Endothelial cell of umbilical vein (primary cell): ENCODE measurements at regions not wholly inside any gene's neighbourhood (a gene's known extent, or its start where the extent isn't known, plus 50 kb on each side); places are given as distances from the start of the nearest gene placed in this dataset.

Experiments used
- BruUV-seq: library from RNA; stranded (reverse); fragments of 400-500 nt; replicated peaks from 2 replicates; lab custom pipeline; 2021; lab: Mats Ljungman, UMichigan
- CTCF ChIA-PET: fragments of 300-600, 350-600 bp; sonication (Branson Sonifier 250); formaldehyde crosslinking; loops from one replicate; lab custom pipeline; 2021; ENCODE audit warnings: antibody characterized with exemption, inconsistent platforms; lab: Charles Lee
- POLR2A ChIA-PET: fragments of 300-600, 350-600 bp; sonication (Branson Sonifier 250); formaldehyde crosslinking; loops from one replicate; lab custom pipeline; 2021; ENCODE audit warnings: antibody characterized with exemption, inconsistent platforms; lab: Charles Lee
- DNase-seq: peaks from one replicate; pipeline ENCODE4 v3.0.0-alpha.2; 2011; ENCODE audit warnings: low read depth, low spot score
- FAIRE-seq: peaks from 2 replicates; lab custom pipeline; 2011; peaks lifted over from hg19 to GRCh38; lab: Jason Lieb, UNC
- H2AFZ ChIP-seq: 2 replicates; pipeline ENCODE4 v1.6.0; 2012; ENCODE audit warnings: low read depth, low read length, control low read depth, inconsistent platforms
- H3K27ac ChIP-seq: 2 replicates; pipeline ENCODE4 v1.5.1; 2011; ENCODE audit warnings: low read depth, mild to moderate bottlenecking, control low read depth, low read length, moderate library complexity; ENCODE audit not compliant: insufficient read depth
- H3K27me3 ChIP-seq, 2 experiments: 2 replicates each; pipeline versions ENCODE4 v1.6.0 to v1.6.1; 2011; ENCODE audit warnings: low read length in 2 of 2, mixed read lengths in 1 of 2; ENCODE audit not compliant: control insufficient read depth in 2 of 2, insufficient read depth in 2 of 2
- H3K36me3 ChIP-seq, 2 experiments: 2 replicates in 1 of 2; 3 replicates in 1 of 2; pipeline ENCODE4 v1.5.1; 2011; ENCODE audit warnings: low read length in 2 of 2, mild to moderate bottlenecking in 1 of 2, moderate library complexity in 1 of 2; ENCODE audit not compliant: control insufficient read depth in 2 of 2, insufficient read depth in 2 of 2; ENCODE audit errors: extremely low read depth in 1 of 2
- H3K4me1 ChIP-seq: 3 replicates; pipeline ENCODE4 v1.5.1; 2011; ENCODE audit warnings: mild to moderate bottlenecking, low read length; ENCODE audit not compliant: control insufficient read depth, insufficient read depth; ENCODE audit errors: extremely low read depth
- H3K4me2 ChIP-seq: 2 replicates; pipeline ENCODE4 v1.6.1; 2011; ENCODE audit warnings: low read length, control low read depth, mixed read lengths; ENCODE audit not compliant: insufficient read depth
- H3K4me3 ChIP-seq, 3 experiments: fragments of 200-600 bp in 1 of 3; sonication (generic), shearing (Covaris generic) in 1 of 3; replicated peaks in 1 of 3; 2 replicates each; pipeline ENCODE4 v1.5.1; 2011 to 2016; ENCODE audit warnings: control low read depth in 3 of 3, low read length in 3 of 3, mild to moderate bottlenecking in 2 of 3, inconsistent platforms in 1 of 3, low read depth in 1 of 3, moderate library complexity in 1 of 3; ENCODE audit not compliant: insufficient read depth in 1 of 3
- H3K79me2 ChIP-seq: 2 replicates; pipeline ENCODE4 v1.6.0; 2012; ENCODE audit warnings: low read length, inconsistent platforms; ENCODE audit not compliant: control insufficient read depth, insufficient read depth
- H3K9ac ChIP-seq: replicated peaks from 2 replicates; pipeline ENCODE3; 2011; ENCODE audit warnings: low read length, control low read depth; ENCODE audit not compliant: insufficient read depth; ENCODE audit errors: extremely low read depth
- H3K9me1 ChIP-seq: replicated peaks from 3 replicates; pipeline ENCODE4 v1.6.0; 2011; ENCODE audit warnings: mild to moderate bottlenecking, low read length; ENCODE audit not compliant: control insufficient read depth, insufficient read depth; ENCODE audit errors: extremely low read depth
- H3K9me3 ChIP-seq: replicated peaks from 2 replicates; pipeline ENCODE4 v1.5.1; 2012; ENCODE audit warnings: low read length, inconsistent platforms; ENCODE audit not compliant: control insufficient read depth, insufficient read depth
- H4K20me1 ChIP-seq: replicated peaks from 2 replicates; pipeline ENCODE3; 2011; ENCODE audit warnings: mild to moderate bottlenecking, low read length; ENCODE audit not compliant: control insufficient read depth, insufficient read depth; ENCODE audit errors: extremely low read depth
- CTCF ChIP-seq, 2 donors: IDR thresholded peaks; 1 replicate in 1 of 2; 2 replicates in 1 of 2; pipeline ENCODE4 v1.5.1; 2011; ENCODE audit warnings: low read length in 2 of 2, mild to moderate bottlenecking in 2 of 2, moderate library complexity in 2 of 2, control low read depth in 1 of 2, inconsistent platforms in 1 of 2, low read depth in 1 of 2; ENCODE audit not compliant: insufficient read depth in 1 of 2; ENCODE audit errors: extremely low read depth in 1 of 2
- EZH2 ChIP-seq: IDR thresholded peaks from 2 replicates; pipeline ENCODE4 v1.6.1; 2012; ENCODE audit warnings: borderline replicate concordance, low read depth, mild to moderate bottlenecking, moderate library complexity, low read length, inconsistent platforms; ENCODE audit not compliant: severe bottlenecking
- FOS ChIP-seq: IDR thresholded peaks from 2 replicates; pipeline ENCODE4 v1.6.1; 2011; ENCODE audit warnings: mild to moderate bottlenecking, low read length, moderate library complexity, borderline replicate concordance; ENCODE audit not compliant: insufficient read depth
- GATA2 ChIP-seq: IDR thresholded peaks from 2 replicates; pipeline ENCODE4 v1.7.0; 2011; ENCODE audit warnings: low read depth, mild to moderate bottlenecking, moderate library complexity, mixed read lengths, low read length; ENCODE audit not compliant: insufficient read length, insufficient read depth
- JUN ChIP-seq: IDR thresholded peaks from 2 replicates; pipeline ENCODE4 v1.6.1; 2011; ENCODE audit warnings: borderline replicate concordance, low read depth; ENCODE audit not compliant: insufficient read length, insufficient read depth
- MAX ChIP-seq: IDR thresholded peaks from 2 replicates; pipeline ENCODE4 v1.6.1; 2011; ENCODE audit not compliant: insufficient read depth, insufficient read length
- MYC ChIP-seq: IDR thresholded peaks from one replicate; pipeline ENCODE4 v1.6.1; 2011; ENCODE audit warnings: mild to moderate bottlenecking, low read depth, low read length
- POLR2A ChIP-seq: IDR thresholded peaks from 2 replicates; pipeline ENCODE4 v1.6.1; 2012; ENCODE audit warnings: low read depth, mild to moderate bottlenecking, control low read depth, low read length
- POLR2AphosphoS5 ChIP-seq: IDR thresholded peaks from 2 replicates; pipeline ENCODE4 v1.6.1; 2012; ENCODE audit warnings: low read depth, mild to moderate bottlenecking, control low read depth, low read length, moderate library complexity; ENCODE audit not compliant: insufficient read depth
- dilution Hi-C: fragments of 300-500 bp; cut with MboI; formaldehyde crosslinking; loops from one replicate; pipeline ENCODE4 v1.15.0; 2019; ENCODE audit warnings: low sequenced_read_pairs; ENCODE audit not compliant: extremely low pct_ligation_motif_present
- intact Hi-C: fragments of 100-400 bp; cut with micrococcal nuclease; formaldehyde crosslinking; loops from one replicate; pipeline ENCODE4 v1.10.0; 2022

GRCh38 chr2:64344999-64345576, 108.9 kb upstream of the LGALSL start:
- Histone ChIP-seq H3K4me3 (no peak overlapping the region), H3K27ac (no peak overlapping the region), H2AFZ (no peak overlapping the region), H3K79me2 (no peaks in the 10 kb centered on the region), H3K4me2 (no peak overlapping the region), H3K9me3 (no peaks in the 10 kb centered on the region), H4K20me1 (no peaks in the 10 kb centered on the region), H3K9me1 (no peaks in the 10 kb centered on the region), H3K36me3 (no peaks in the 10 kb centered on the region), H3K9ac (no peak overlapping the region), H3K27me3 (peaks cover 10 to 14% of the 10 kb centered on the region in 2 experiments), H3K4me1 (no peaks in the 10 kb centered on the region)
- TF ChIP-seq EZH2 (no peak), GATA2 (no peak)
- BruUV-seq = no TSS peak
- DNase-seq = no peak
- FAIRE-seq = no peak
- CTCF ChIA-PET = interaction anchor here (1.5 to 1.8 kb wide), 3 partner anchors 10 to 143 kb away, joined by 3 to 7 read pairs (median 5); no protein-coding TSS in a partner anchor
- dilution Hi-C loops (no loop called here), intact Hi-C loops (no loop called here)
- POLR2A ChIA-PET = no interaction called here

- no peak overlapping the region for H3K4me2 ChIP-seq
- no peaks in the 10 kb centered on the region for H3K36me3 ChIP-seq
- BruUV-seq = no TSS peak
- dilution Hi-C loops (no loop called here), intact Hi-C loops (no loop called here)
- TF ChIP-seq MYC = no peak
- TF ChIP-seq MAX = no peak
- no peak for TF ChIP-seq GATA2
- TF ChIP-seq CTCF (IDR thresholded peaks at IDR 0.05; ENCODE audit: extremely low read depth in 1 of 2, insufficient read depth in 1 of 2, low read depth in 1 of 2, low read length in 2 of 2) = no peak
- TF ChIP-seq POLR2AphosphoS5 = no peak
- no peak for TF ChIP-seq EZH2
- no peak for TF ChIP-seq FOS
- no peak for TF ChIP-seq JUN
- no peak for TF ChIP-seq POLR2A
- no peaks in the 10 kb centered on the region for H4K20me1 ChIP-seq
- no peak overlapping the region for H2AFZ ChIP-seq
- H3K9me3 ChIP-seq = no peaks in the 10 kb centered on the region
- DNase-seq = no peak
- ChIA-PET CTCF (interaction anchor here (1.4 to 1.8 kb wide), 2 partner anchors 15 to 74 kb away, joined by 3 to 7 read pairs; no protein-coding TSS in a partner anchor), POLR2A (no interaction called here)
- H3K4me1 ChIP-seq = no peaks in the 10 kb centered on the region
- H3K9me1 ChIP-seq = no peaks in the 10 kb centered on the region
- FAIRE-seq = no peak
- no peaks in the 10 kb centered on the region for H3K79me2 ChIP-seq
- H3K27ac ChIP-seq = no peak overlapping the region
- no peak overlapping the region for H3K9ac ChIP-seq
- peaks cover 8 to 11% of the 10 kb centered on the region in 2 experiments for H3K27me3 ChIP-seq
- H3K4me3 ChIP-seq = no peak overlapping the region
Observed at GRCh38 chr2:64345998-64346397, 108.0 kb upstream of the LGALSL start.
